ENCODE measurements at regions not wholly inside any gene's neighbourhood (a gene's known extent, or its start where the extent isn't known, plus 50 kb on each side); places are given as distances from the start of the nearest gene placed in this dataset.
"Not testable (repeated sequence)": the region's sequence is repeated elsewhere in the genome, so short reads cannot be mapped to it uniquely, and the experiment has no call there.

DNA sequence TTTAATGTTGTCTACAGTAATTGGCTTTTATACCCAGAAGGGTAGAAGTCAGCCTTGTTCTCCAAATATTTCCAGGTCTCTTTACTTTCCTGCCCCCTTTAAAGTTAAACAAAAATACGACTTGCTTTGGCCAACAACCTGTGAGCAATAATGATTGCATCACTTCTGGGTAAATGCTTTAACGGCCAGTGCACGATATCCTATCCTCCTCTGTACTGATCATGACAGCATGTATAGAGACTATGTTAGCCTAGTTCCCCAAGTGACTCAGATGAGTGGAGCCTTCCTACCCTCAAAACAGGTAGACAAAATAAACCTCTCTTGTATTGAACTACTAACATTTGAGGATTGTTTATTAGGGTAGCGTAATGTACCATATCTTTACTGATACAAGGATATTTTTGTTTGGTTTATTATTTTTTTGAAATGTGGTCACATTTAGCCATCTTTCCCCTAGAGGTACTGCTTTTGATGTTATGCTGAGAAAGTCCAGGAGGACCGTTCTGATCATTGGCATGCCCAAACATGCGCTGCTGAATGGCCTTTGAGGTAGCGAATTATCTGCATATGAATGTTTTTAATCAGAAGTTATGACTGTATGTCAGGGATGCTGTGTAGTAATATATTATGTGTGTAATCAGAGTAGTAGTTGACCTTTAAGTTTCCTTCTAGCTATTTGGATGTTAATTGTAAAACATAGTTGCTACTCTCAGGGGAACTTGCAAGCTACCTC, 262.6 kb upstream of the DCC start:
- DNase-seq: no peak

DNA sequence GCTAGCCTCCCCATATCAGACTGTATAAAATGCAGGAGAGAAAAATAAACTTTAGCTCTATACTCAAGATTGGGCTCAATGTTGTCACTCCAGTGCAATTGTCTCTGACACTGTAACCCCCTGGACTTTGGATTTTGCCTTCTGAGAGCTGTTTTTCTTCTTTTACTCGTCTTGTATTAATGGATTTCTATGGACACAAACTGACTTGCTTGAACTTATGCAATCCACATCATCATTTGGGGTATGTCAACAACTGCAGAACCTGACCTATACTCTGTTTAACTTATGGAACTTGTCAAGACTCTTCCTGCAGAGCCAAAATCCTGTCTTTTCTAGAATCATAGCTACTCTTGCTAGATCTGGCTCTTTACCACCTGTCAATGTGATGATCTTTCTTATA, 257.8 kb upstream of the DCC start:
- DNase-seq: peak; percentile 4

DNA sequence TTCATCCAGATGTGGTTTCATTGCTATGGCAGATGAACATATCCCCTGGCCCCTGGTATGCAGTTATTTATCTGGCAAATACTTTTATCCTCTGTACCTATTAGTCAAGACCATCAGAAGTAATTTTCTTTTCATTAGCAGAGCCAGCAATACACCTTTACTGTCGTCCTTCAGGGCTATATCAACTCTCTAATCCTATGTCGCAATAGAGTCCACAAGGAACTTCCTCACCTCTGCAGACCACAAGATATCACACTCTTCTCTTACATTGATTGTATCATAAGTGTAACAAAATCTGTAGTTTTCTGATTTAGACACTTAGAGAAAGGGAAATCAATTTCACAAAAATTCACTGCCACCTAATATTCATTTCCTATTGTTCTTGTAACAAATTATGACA, 252.9 kb upstream of the DCC start:
- no peak for DNase-seq

DNA sequence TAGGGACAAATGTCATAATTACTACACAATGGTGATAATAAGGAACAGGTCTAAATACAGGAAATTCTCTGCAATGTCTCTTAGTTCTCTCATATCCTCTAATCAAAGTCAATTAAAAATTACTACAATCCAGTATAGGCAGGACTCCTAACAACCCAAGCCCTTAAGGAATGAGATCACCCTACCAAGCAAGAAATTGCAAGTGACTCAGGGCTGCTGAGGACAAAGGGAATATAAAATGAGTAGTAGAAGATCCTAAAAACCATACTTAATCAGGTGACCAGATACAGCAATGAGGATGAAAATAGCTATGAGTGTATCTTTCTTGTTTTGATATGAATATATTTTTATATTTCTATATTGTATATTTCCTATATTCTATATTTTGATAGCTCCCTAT, 250.0 kb upstream of the DCC start:
- no peak for DNase-seq

DNA sequence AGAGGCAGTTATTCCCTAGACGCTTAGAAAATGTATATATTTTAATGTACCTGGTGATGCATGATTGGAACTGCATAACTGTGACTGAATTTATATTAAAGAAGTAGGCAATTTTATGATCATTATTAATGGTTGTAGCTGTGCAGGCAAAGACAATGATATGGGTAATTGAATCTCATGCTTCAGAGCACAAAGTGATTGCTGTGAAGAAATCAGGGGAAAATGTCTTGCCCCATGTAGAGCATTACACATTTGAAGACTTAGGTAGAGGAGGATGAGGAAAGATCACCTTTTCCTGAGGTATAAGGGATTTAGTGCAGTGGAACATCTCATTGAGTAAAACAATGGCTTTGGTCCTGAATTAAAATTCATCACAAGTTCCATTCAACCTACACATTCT, 246.8 kb upstream of the DCC start:
- no peak for DNase-seq

DNA sequence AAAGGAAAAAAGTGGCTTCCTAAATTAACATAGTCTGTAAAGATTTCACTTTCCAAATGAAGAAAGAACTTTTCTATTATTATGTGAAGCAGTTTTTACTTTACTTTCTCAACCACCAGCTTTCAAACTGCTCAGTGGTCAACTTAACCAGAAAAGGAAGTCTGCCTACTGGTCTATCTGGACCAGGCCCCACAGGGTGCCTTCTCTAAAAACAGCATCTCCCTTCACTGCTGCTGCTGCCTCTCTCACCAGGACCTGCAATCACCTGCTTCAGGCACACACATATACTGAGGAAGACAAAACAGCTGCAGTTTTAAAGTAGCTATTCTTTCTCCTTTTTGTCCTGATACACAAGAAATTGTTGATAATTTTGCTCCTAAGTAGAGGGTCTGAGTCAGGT, 221.3 kb upstream of the DCC start:
- DNase-seq: no peak

DNA sequence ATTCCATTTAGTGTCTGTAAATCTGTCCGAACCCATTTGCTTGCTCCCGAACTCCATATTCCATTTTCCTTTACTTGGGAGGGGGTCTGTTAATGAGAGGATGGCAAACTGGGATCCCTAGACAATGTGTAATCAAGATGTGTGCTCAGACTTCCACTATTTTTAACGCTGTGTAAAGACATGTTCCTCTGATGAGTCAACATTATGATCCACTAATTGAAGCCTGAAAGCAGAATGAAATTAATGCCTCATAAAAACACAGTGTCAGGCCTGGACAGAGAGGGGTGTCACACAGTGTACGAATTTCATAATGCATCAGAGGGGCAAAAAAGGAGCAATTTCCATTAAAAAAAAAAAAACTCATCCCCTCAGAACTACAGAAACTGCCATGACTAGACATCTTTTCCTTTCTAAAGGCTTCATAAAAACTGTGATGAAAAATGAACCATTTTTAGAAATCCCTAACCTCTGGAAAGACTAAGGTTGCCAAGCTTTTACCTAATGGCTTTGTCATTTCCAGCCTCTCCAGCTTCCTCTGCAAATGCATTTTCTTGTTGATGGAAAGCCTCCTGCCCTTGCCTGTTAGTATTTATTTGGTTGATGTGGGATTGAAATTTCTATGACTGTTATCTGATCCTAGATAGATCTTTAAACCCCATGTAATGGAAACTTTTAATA, 209.2 kb upstream of the DCC start:
- no peak for DNase-seq

DNA sequence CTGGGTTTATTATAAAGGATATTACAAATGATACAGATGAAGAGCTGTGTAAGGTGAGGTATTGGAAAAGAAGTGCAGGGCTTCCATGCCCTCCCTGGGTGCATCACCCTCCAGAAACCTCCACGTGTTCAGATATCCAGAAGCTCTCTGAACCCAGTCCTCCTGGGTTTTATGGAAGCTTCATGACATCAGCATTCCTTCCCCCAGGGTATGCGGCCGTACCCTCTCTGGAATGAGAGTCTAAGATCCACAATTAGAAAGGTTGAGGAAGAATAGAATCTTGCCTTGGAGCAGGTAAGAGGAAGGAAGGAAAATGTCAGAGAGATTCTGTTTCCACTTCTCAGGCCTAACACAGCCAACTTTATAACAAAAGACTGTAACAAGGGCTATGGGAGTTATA, 208.2 kb upstream of the DCC start:
- no peak for DNase-seq

DNA sequence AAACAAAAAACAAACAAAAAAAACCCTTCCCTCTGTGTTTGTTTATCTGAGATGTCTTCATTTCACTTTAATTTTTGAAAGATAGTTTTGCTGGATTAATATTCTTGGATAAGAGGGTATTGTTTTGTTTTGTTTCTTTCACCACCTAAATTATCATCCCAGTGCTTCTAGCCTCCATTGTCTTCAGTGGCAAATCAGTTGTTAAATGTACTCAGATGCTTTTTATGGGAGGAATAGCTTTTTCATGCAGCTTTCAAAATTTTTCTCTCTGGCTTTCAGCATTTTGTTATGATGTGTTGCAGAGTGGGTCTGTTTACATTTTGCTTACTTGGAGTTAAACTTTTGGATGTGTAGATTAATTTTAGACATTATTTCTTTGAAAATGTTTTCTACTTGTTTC, 203.5 kb upstream of the DCC start:
- no peak for DNase-seq

DNA sequence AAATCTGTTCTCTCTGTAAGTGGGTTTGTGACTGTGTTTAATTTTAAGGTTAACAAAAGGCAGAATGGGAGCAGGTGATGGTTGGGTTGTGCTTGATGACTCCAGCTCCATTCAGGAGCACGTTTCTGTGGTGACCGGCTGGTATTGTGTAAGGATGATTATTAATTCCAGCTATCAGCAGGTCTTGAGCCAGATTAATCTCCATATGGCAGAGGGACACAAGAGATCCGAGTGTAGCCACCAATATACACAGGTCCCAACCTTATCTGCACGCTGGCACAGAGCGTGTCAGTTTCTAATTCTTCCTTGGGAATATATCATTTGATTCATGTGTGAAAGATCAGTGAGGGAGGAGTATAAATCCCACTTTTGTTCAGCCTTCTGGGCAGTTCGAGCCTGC, 199.0 kb upstream of the DCC start:
- no peak for DNase-seq

DNA sequence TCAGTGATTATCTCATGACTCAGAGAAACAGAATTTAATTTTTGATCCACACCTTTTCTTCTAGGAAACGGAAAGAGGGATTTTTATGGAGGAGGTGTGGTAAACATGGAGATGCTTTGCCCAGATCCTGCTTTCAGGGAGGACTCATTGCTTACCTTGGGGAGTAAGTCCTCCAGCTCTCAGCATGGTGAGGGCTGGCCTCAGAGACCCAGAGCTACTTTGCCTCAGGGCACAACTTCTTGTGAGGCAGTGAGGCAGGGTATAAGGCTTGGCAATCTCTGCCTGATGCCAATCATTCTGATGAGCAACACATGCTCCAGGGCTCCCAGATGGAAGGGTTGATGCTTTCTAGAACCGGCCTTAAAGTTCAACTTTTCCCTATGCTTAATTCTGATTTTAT, 189.9 kb upstream of the DCC start:
- DNase-seq: no peak

DNA sequence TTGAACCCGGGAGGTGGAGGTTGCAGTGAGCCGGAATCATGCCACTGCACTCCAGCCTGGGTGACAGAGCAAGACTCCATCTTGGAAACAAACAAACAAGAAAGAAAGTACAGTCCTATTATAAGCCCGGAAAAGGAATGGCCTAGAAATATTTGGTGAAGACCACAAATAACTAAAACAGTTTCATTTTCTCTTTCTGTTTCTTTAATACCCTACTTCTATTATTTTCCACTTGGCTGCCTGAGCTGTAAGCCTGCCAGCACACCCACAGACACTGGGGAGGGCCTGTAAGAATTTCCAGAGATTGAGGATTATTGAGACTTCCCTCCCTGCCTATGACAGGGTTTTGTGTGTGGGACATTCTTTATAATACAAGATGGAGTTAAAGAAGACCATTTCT, 188.0 kb upstream of the DCC start:
- no peak for DNase-seq

DNA sequence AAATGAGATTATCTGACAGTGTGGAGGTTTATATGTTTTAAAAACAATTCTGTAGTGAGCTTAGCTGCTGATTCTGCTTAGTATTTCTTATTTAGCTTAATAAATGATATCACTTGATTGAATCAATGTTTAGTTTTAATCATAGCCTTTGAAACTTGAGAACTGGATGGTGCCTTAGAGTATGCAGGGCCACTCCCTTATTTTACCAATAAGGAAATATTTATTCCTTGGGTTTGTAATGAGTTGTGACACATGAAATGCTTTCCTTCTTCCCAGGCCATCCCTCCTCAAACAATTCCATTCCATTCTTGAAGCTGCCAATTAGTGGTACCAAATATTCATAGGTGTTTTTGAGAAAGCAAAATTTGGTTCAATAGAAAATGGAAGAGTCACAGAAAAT, 183.8 kb upstream of the DCC start:
- DNase-seq: no peak

DNA sequence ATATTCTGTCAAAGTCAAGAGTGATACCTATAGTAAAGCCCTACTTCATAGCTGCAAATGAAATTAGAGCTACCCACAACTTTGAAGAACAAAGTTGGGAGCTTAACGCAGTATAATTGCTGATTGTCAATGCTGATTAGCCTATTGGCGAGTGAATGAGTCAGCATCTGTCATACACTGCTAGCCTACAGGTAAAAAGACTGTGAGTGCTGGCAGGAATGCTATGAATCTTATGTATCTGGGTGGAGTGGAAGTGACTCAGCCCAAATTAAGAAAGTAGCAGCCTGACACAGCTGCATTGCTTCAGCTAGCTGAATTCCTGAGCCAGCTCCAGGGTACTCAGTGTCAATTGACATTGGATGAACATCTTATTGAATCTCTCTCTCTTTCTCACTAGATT, 179.4 kb upstream of the DCC start:
- DNase-seq: no peak

DNA sequence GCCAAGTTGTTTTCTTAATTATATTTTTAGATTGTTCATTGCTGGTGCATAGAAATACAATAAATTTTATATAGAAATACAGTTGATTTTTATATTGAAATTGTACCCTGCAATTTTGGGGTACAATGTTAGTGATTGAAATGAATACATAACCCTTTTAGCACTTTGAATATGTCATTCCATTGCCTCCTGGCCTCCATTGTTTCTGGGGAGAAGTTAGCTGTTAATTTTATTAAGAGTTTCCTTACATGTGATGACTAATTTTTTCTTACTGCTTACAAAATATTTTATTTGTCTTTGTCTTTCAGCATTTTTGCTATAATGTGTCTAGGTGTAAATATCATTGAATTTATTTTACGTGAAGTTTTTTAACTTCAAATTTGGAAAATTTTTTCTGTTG, 176.5 kb upstream of the DCC start:
- no peak for DNase-seq

DNA sequence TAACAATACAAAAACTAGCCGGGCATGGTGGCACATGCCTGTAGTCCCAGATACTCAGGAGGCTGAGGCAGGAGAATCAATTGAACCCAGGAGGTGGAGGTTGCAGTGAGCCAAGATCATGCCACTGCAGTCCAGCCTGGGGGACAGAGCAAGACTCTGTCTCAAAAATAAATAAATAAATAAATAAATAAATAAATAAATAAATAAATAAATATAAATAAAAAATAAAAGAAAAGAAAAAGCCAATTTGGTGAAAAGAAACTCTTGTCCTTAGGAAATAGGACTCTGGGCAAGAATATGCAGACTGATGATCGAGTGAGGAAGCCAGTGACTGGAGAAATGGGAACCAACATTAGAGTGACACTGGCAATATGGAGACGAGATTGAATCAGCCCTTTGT, 171.9 kb upstream of the DCC start:
- DNase-seq: not testable (repeated sequence)

DNA sequence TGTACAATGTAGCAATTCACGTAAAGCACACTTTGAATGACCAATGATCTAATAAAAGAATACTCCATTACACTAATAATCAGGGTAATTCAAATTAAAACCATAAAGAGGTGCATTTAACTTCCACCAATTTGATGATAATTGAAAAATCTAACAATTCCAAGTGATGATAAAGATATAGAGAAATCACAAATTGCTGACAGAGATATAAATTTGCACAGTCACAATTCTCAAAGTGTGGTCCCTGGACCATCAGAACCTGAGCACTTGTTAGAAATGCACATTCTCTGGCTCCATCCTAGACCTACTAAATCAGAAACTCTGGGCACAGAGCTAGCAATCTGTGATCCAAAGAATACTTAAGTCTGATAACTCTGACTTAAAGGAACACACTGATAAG, 165.8 kb upstream of the DCC start:
- DNase-seq: no peak

DNA sequence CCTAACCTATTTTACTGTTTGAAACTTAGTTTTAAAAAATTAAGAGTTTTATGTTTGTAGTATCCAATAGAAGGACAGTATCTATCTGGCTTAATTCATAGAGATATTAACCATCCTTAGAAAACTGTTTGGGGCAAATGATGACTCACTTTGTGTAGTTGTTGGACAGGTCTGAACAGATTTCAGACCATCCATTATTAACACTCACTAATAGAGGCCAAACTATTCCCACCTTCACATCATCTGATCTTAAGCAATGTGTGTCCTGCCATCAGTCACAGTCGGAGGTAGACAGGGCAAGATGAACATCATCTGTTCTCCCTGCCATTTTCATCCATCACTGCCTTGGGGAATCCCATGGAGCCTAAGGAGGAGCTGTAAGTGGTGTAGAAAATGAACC, 164.6 kb upstream of the DCC start:
- no peak for DNase-seq

DNA sequence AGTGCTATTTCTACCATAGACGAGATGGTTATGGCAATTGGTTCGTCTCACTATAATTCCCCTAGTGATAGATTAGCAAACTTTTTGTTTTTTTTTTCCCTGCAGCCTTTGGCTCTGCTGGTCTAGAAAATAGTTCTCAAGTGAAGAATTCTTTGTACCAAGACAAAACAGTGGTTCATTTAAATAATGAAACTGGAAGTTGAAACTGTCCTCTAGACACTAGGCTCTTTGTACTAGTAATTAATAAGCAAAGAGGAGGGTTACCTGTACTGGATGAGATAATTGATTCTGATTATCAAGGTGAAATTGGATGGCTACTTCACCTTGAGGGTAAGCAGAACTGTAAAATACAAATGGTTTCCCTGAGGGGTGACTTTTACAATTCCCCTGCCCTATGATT, 156.9 kb upstream of the DCC start:
- no peak for DNase-seq

DNA sequence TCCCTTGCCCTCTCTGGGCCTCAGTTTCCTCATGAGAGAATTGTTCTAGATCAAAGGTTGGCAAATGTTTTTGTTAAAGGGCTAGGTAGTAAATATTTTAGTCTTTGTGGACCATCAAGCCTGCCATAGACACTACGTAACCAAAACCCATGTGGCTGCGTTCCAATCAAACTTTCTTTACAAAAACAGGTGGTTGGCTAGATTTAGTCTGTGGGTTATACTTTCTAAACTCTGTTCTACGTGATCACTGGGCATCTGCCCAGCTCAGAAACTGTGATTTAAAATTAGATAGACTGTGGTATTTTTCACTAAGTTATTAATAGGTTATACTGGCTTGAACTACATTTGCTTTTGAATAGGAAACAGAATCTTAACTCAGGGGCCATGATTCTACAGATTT, 149.8 kb upstream of the DCC start:
- DNase-seq: no peak

DNA sequence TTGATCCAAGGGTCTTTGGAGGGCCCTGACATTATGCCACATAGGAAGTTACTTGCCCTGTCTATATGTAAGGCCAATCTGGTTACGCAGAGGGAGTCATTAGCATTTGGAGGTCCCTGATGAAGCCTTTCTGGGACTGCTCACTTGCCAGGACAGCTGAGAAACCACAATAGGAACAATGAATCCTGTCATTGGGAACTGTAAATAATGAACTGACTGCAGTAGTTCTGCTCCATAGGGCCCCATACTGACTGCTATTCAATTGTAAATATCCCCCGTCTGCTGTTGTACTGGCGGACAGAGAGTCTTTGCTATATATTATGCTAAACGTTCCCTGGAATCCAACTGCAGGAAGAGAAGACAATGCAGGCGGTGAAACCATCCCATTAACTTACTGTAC, 149.4 kb upstream of the DCC start:
- no peak for DNase-seq

DNA sequence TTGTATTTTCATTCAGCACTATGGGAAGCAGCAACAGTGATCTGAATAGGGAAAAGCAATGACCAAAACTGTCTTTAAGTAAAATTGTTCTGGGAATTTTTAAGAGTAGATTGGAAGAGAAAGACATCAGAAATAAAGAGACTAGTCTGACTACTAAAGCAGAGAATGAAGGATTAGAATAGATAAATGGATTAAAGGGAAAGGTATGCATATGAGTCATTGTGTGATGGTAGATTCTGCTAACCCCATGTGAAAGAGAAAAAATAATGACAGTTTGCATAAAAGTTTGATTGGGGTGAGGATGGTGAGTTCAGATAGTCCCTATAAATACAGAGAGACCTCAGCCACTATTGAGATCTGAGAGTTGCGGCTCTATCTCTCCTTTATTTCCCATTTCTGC, 139.6 kb upstream of the DCC start:
- DNase-seq: no peak

DNA sequence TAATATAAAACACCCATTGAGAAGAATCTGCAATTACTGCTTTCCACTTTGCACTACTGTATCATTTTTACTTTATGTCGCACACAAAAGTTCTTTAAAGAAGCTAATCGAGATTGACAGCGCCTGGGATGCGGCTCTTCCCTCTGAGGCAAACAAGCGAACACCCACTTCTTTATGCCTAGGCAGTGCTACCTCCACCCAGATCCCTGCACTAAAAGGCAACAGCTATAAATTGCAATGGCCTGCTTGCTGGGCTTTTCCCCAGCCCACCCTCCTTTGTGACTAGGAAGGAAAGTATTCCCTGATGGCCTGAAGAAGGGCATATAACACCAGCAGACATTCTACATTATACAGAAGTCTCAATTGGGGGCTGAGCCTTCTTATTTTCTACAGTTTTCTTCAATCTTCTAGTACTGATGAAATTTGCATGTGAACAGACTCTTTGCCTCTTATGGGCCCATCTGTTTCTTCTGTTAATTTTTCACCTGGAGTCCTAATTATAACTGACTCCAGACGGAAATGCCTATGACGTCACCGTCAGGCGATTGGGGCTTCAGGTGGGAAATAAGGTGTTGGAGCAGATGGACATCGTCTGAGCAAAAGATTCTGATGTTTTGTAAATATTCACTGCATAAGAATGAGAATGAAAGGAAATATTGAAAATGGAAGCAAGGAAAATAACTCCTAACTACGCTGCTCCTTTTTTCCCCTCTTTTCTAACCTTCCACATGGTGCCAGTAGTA, 138.9 kb upstream of the DCC start:
- DNase-seq: no peak

DNA sequence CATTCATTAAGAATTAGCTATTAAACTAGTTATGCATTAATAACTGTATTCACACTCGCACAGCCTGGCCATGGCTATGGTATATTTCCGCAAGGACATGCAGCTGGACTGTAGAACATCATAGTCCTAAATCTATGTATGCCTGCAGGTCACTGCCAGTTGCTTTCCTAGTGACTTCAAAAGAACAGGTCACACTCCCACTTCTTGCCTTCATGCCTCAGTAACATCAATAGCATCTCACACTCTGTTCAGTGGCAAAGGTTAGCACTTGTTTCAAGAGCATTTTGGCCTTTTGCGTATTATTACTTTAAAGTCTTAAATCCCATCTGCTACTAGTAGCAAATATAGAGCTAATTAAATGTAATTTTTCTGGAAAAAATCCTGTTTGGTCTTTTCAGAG, 131.4 kb upstream of the DCC start:
- DNase-seq: no peak
